NCI-H2171 treated with DMSO at 0.1 percent for 48 hours (cell line): ENCODE measurements at regions not wholly inside any gene's neighbourhood (a gene's known extent, or its start where the extent isn't known, plus 50 kb on each side); places are given as distances from the start of the nearest gene placed in this dataset.

ENCODE experiments used
- DNase-seq: peaks from one replicate; lab custom pipeline; 2025; lab: John Stamatoyannopoulos, UW

GRCh38 chr16:59179446-59180082, 445.4 kb upstream of the GOT2 start:
- no peak for DNase-seq

DNA sequence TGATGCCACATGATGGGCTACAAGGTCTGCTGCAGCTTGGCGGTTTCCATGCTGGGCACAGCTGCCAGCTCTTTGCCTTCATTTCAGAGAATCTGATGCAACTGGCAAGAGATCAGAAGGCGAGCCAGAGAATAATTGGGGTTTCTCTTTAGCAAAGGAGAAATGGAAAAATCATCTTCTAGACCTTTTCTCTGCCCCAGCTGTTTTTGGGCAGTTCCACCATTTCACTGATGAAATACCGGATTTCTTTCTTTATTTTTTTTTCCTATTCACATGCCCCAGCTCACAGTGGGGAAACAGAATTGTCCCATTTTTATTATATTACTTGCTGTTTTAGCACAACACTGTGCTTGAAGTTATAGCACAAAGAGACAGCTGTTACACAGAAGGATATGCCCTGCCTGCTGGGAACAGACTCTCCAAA, 439.3 kb upstream of the GOT2 start:
- no peak for DNase-seq

- no peak for DNase-seq
Measured at GRCh38 chr16:59170099-59170712, 436.1 kb upstream of the GOT2 start.

DNA sequence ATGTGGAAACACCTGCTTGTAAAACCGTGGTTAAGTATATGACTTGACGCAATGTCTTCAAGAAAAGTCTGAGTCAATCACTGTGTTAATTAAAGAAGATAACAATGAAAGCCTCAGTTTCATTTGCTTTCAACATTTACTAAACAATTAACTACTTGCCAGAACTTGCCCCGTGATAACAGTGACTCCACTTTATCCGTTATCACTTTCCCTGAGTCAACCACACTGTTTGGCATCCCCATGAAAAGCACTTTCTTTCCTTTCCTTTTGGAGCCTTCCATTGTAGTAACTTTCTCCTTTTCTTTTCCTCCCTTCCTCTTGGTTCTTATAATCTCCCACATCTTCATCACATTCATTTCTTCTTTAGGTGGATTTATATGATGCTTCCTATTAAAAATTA, 435.1 kb upstream of the GOT2 start:
- DNase-seq, result no peak

DNA sequence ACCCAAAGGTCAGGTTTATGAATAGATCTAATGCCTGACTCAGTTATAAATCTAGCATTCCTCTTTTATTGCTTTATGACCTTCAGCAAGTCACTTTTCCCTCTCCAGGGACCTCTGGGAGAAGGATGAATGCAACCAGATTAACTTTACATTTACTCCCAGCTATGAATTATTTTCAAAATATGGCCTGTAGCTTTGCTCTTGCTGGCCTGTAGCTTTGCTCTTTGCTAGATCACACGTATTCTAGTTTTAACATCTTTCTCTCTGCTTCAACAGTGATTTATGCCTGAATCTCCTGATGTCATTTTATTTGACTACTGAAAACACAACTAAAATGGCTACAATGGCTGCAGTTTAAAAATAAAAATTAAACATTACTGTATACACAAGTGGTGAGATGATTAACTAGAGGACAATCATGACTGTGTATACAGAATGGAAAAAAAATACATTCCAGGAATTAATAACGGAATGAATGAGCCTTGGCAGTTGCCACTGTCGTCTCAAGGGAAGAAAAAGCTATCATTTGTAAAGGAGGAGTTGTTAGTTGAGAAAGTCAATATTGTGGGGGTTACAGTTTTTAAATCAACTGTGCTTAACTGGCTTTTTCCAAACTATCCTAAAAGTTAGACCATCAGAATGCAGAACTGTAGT, 434.5 kb upstream of the GOT2 start:
- no peak for DNase-seq

DNA sequence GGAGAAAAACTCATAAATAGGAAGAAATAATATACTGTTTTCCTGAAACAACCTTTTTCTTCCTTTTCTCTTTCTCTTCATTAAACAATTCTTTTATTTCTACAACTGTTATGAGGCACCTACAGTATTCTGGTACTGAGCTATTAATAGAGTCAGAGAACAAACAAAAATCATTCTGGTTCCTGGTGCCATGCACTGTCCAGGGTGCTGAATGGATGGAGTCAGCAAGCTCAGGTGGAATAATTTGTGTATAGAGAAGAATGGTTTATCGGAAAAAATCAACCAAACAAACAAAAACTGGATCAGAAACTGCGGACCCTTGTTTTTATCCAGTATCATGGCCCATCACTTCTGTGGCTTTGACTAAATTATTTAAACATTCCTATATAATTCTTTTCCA, 430.3 kb upstream of the GOT2 start:
- DNase-seq, result no peak

DNA sequence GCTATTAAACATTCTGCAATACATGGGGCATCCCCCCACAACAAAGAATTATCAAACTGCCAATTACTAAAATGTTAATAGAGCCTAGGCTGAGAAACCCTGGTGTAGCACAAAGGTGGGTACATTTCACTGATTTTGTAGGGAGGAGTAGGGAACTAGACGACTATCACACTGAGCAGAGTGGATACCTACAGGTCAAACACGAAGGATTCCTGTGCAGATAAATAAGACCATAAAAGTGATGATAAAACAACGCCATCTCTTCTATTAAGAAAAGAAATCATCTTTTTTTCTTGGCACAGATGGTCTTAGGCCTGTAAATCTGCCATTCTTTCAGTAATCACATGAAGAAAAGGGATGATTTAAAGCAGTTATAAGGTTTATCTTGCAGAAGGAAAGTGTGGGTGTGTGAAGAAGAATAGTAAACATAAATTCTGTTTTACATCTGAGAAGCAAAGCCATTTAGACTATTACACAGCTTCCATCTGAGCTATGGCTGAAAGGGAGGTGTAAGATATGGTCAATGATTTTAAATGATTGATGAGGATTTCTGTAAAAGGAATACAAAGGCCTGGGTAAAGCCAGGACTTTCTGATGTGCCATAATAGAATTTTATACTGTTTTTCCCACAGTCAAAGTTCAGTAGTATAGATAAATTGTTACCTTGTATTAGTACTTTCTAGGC, 429.4 kb upstream of the GOT2 start:
- DNase-seq, result no peak

- no peak for DNase-seq
Measured at GRCh38 chr16:59161679-59162078, 427.6 kb upstream of the GOT2 start.

DNA sequence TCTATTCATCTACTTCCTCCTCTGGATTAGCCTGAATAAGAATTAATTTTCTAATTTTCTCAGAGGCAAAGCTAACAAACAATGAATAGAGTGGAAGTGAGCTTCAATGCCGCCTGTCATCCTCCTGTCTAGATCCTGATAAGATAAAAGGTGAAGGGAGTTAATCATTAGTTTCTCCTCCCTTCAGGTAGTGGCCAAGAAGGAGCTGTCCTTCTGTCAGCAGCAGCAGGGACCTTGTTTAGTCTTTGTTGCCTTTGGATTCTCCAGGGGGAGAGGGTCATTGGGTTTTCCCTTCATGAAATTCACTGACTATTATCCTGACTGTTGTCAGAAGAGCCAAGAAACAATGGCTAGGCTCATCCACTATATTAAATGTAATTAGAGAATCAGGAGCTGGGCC, 420.2 kb upstream of the GOT2 start:
- DNase-seq, result no peak

- DNase-seq, result no peak
Measured at GRCh38 chr16:59148769-59149155, 414.6 kb upstream of the GOT2 start.

GRCh38 chr16:59148056-59148768, 414.1 kb upstream of the GOT2 start:
- no peak for DNase-seq

DNA sequence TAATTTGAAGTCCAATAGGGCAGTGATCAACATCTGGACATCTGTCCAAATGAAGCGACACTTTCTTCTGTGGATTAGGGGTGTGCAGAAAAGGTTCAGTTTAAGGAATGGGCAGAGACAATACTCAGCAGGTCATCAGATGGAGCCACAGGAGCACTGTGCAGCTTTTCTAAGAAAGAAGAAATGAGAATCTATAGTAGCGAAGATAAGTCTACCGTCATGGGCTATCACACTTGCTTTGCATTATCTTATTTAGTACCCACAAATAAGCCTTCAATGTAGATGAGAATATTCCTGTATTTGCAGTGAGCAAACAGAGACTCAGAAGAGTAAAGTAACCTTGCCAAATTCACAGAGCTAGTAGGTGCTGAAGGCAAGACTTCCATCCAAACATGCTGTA, 412.0 kb upstream of the GOT2 start:
- no peak for DNase-seq

GRCh38 chr16:59144841-59145240, 410.7 kb upstream of the GOT2 start:
- DNase-seq, result no peak

DNA sequence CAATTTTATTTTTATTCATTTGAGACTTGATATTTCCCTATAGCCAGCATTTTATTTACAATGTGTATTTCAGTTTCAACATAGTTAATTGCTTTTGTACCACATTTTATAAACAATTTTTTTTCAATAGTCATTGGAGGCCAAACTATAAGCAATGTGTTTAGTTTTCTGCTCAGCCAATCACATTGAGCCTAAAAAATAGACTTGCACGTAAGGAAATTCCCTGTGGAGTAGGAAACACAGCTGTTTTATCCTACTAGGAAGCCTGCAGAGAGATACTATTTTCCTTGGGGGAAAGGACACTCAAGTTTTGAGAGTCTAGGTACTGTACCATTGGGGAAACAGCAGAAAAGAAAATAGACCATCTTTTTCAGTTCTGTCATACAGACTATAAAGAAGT, 410.2 kb upstream of the GOT2 start:
- no peak for DNase-seq

DNA sequence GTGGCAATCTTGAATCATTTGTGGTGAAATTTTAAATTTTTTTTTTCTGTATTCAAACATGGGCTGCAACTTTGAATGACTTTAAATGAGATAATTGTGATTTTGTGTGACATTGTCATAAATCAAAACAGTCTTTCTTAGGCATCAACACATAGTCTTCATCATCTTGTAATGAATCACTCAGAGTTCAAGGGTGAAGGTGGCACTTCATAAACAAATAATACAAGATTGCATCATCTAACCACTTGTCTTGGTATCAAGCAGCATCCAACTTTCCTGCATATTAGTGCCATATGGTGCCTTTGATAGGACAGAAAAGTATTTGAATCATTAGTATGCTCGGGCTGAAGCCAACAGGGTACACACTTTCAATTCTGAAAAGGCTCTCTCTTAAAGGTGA, 392.4 kb upstream of the GOT2 start:
- no peak for DNase-seq

- no peak for DNase-seq
Measured at GRCh38 chr16:59124056-59124455, 389.9 kb upstream of the GOT2 start.

- no peak for DNase-seq
Measured at GRCh38 chr16:59123479-59123878, 389.4 kb upstream of the GOT2 start.

- DNase-seq, result no peak
Measured at GRCh38 chr16:59122262-59122537, 388.1 kb upstream of the GOT2 start.

DNA sequence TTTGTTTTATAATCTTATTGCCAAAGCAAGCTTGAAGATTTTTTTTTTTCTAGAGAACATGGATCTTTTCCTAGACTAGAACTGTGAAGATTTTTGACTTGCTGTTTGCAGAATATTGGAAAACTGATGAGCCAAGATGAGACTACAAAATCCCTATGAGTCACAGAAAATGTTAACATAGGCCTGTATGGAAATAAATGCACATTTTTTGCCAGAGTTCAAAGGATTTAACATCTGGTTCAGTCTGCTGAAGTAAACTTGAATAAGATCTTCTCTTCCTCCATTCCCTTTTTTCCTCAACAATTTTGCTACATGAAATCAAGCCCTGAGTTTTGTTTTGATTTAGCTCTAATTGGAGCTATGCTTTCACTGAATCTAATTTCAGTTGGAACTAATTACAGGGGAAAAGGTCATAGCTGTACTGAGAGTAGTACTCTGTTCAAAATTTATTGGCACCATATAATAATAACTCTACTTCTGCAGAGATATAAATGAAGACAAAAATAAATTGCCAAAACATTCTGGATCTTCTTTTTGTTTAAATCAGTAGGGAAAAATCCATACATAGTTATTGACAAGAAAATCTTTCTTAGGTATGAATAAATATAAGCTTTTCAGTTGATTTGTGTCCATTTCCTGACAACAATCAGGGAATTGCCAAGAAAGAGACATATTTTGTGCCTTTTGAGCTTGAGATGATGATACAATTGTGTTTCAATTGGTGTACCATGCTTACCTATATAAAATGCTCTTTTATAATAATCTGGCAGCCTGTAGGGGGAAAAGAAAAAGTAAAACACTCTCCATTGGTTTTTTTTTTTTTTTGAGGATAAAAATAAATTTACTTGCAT, 387.5 kb upstream of the GOT2 start:
- no peak for DNase-seq

DNA sequence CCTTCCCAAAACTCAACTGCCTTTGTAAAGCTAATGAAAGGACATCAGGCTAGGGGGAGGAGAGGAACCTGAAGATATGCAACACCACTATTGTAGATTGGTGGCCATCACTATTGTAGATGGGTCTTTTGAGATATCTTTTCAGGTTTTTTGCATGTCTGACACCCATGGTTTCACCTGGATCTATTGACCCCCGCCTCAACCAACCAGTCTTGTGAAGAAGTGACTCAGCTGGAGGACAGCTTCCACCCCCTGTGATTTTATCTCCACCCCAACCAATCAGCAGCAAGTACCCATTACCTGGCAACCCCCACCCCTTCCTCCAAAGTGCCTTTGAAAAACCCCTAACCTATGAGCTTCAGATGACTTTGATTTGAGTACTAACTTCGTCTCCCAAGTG, 382.6 kb upstream of the GOT2 start:
- DNase-seq, result no peak

GRCh38 chr16:59114790-59115189, 380.7 kb upstream of the GOT2 start:
- no peak for DNase-seq
